ENCODE measurements at regions not wholly inside any gene's neighbourhood (a gene's known extent, or its start where the extent isn't known, plus 50 kb on each side); places are given as distances from the start of the nearest gene placed in this dataset.
"Not testable (repeated sequence)": the region's sequence is repeated elsewhere in the genome, so short reads cannot be mapped to it uniquely, and the experiment has no call there.

- no peaks in the 10 kb centered on the region for H3K4me1 ChIP-seq (ENCODE audit: control insufficient read depth in 2 of 2, insufficient read depth in 2 of 2, low read length in 2 of 2)
- H3K4me3 ChIP-seq (ENCODE audit: low read length in 2 of 2), result no peak overlapping the region
- H3K27me3 ChIP-seq (ENCODE audit: control insufficient read depth in 2 of 2, insufficient read depth in 1 of 2, low read length in 1 of 2), result no peaks in the 10 kb centered on the region
- H3K9me3 ChIP-seq (ENCODE audit: control insufficient read depth in 2 of 2, insufficient read depth in 1 of 2, low read length in 1 of 2), result no peaks in the 10 kb centered on the region
- DNase-seq (ENCODE audit: low read depth in 6 of 9, low spot score in 9 of 9), result peak in 2 of 9 donors; percentile 2 to 5
- 22% methylated on average over 1 of the region's 1 CpG for WGBS
- no peaks in the 10 kb centered on the region for H3K36me3 ChIP-seq (ENCODE audit: control insufficient read depth in 2 of 2, insufficient read depth in 2 of 2, low read length in 1 of 2)
- H3K27ac ChIP-seq (ENCODE audit: low read depth in 1 of 2, low read length in 1 of 2), result no peak overlapping the region
Observed at GRCh38 chr11:42770444-42771065, 541.2 kb upstream of the API5 start.

- 45% methylated on average over 5 of the region's 5 CpGs for WGBS
Observed at GRCh38 chr11:42772886-42773285, 538.9 kb upstream of the API5 start.

GRCh38 chr11:42773729-42774128 is 538.1 kb upstream of the API5 start:
- Histone ChIP-seq H3K27me3 (ENCODE audit: control insufficient read depth in 2 of 2, insufficient read depth in 1 of 2, low read length in 1 of 2) (no peaks in the 10 kb centered on the region), H3K4me1 (ENCODE audit: control insufficient read depth in 2 of 2, insufficient read depth in 2 of 2, low read length in 2 of 2) (no peaks in the 10 kb centered on the region), H3K4me3 (ENCODE audit: low read length in 2 of 2) (no peak overlapping the region), H3K27ac (ENCODE audit: low read depth in 1 of 2, low read length in 1 of 2) (no peak overlapping the region), H3K9me3 (ENCODE audit: control insufficient read depth in 2 of 2, insufficient read depth in 1 of 2, low read length in 1 of 2) (no peaks in the 10 kb centered on the region), H3K36me3 (ENCODE audit: control insufficient read depth in 2 of 2, insufficient read depth in 2 of 2, low read length in 1 of 2) (no peaks in the 10 kb centered on the region)
- 84% methylated on average over 5 of the region's 5 CpGs for WGBS
- DNase-seq (ENCODE audit: low read depth in 6 of 9, low spot score in 9 of 9), result no peak

More at GRCh38 chr11:42772886-42773285, 538.9 kb upstream of the API5 start:
- Histone ChIP-seq H3K4me1 (ENCODE audit: control insufficient read depth in 2 of 2, insufficient read depth in 2 of 2, low read length in 2 of 2) (no peaks in the 10 kb centered on the region), H3K36me3 (ENCODE audit: control insufficient read depth in 2 of 2, insufficient read depth in 2 of 2, low read length in 1 of 2) (no peaks in the 10 kb centered on the region), H3K4me3 (ENCODE audit: low read length in 2 of 2) (no peak overlapping the region), H3K27ac (ENCODE audit: low read depth in 1 of 2, low read length in 1 of 2) (no peak overlapping the region), H3K27me3 (ENCODE audit: control insufficient read depth in 2 of 2, insufficient read depth in 1 of 2, low read length in 1 of 2) (no peaks in the 10 kb centered on the region), H3K9me3 (ENCODE audit: control insufficient read depth in 2 of 2, insufficient read depth in 1 of 2, low read length in 1 of 2) (no peaks in the 10 kb centered on the region)
- DNase-seq (ENCODE audit: low read depth in 6 of 9, low spot score in 9 of 9), result no peak

- WGBS, result 66% methylated on average over 1 of the region's 1 CpG
- no peak for DNase-seq (ENCODE audit: low read depth in 6 of 9, low spot score in 9 of 9)
- Histone ChIP-seq H3K36me3 (ENCODE audit: control insufficient read depth in 2 of 2, insufficient read depth in 2 of 2, low read length in 1 of 2) (no peaks in the 10 kb centered on the region), H3K27ac (ENCODE audit: low read depth in 1 of 2, low read length in 1 of 2) (no peak overlapping the region), H3K9me3 (ENCODE audit: control insufficient read depth in 2 of 2, insufficient read depth in 1 of 2, low read length in 1 of 2) (no peaks in the 10 kb centered on the region), H3K4me1 (ENCODE audit: control insufficient read depth in 2 of 2, insufficient read depth in 2 of 2, low read length in 2 of 2) (no peaks in the 10 kb centered on the region), H3K27me3 (ENCODE audit: control insufficient read depth in 2 of 2, insufficient read depth in 1 of 2, low read length in 1 of 2) (no peaks in the 10 kb centered on the region), H3K4me3 (ENCODE audit: low read length in 2 of 2) (no peak overlapping the region)
Observed at GRCh38 chr11:42774567-42774966, 537.2 kb upstream of the API5 start.

GRCh38 chr11:42777776-42778175 is 534.0 kb upstream of the API5 start:
- no peak overlapping the region for H3K27ac ChIP-seq (ENCODE audit: low read depth in 1 of 2, low read length in 1 of 2)
- DNase-seq (ENCODE audit: low read depth in 6 of 9, low spot score in 9 of 9), result no peak
- WGBS, result 93% methylated on average over 4 of the region's 4 CpGs
- H3K36me3 ChIP-seq (ENCODE audit: control insufficient read depth in 2 of 2, insufficient read depth in 2 of 2, low read length in 1 of 2), result no peaks in the 10 kb centered on the region
- H3K4me1 ChIP-seq (ENCODE audit: control insufficient read depth in 2 of 2, insufficient read depth in 2 of 2, low read length in 2 of 2), result no peaks in the 10 kb centered on the region
- H3K9me3 ChIP-seq (ENCODE audit: control insufficient read depth in 2 of 2, insufficient read depth in 1 of 2, low read length in 1 of 2), result no peaks in the 10 kb centered on the region
- no peak overlapping the region for H3K4me3 ChIP-seq (ENCODE audit: low read length in 2 of 2)
- H3K27me3 ChIP-seq (ENCODE audit: control insufficient read depth in 2 of 2, insufficient read depth in 1 of 2, low read length in 1 of 2), result no peaks in the 10 kb centered on the region

GRCh38 chr11:42778193-42778592 is 533.6 kb upstream of the API5 start:
- WGBS, result 86% methylated on average over 1 of the region's 1 CpG
- no peaks in the 10 kb centered on the region for H3K9me3 ChIP-seq (ENCODE audit: control insufficient read depth in 2 of 2, insufficient read depth in 1 of 2, low read length in 1 of 2)

GRCh38 chr11:42779555-42779954 is 532.2 kb upstream of the API5 start:
- 84% methylated on average over 3 of the region's 3 CpGs for WGBS
- no peaks in the 10 kb centered on the region for H3K4me1 ChIP-seq (ENCODE audit: control insufficient read depth in 2 of 2, insufficient read depth in 2 of 2, low read length in 2 of 2)
- H3K4me3 ChIP-seq (ENCODE audit: low read length in 2 of 2), result no peak overlapping the region
- no peak for DNase-seq (ENCODE audit: low read depth in 6 of 9, low spot score in 9 of 9)
- no peaks in the 10 kb centered on the region for H3K27me3 ChIP-seq (ENCODE audit: control insufficient read depth in 2 of 2, insufficient read depth in 1 of 2, low read length in 1 of 2)
- H3K9me3 ChIP-seq (ENCODE audit: control insufficient read depth in 2 of 2, insufficient read depth in 1 of 2, low read length in 1 of 2), result no peaks in the 10 kb centered on the region
- no peaks in the 10 kb centered on the region for H3K36me3 ChIP-seq (ENCODE audit: control insufficient read depth in 2 of 2, insufficient read depth in 2 of 2, low read length in 1 of 2)
- no peak overlapping the region for H3K27ac ChIP-seq (ENCODE audit: low read depth in 1 of 2, low read length in 1 of 2)

More at GRCh38 chr11:42778193-42778592, 533.6 kb upstream of the API5 start:
- Histone ChIP-seq H3K4me1 (ENCODE audit: control insufficient read depth in 2 of 2, insufficient read depth in 2 of 2, low read length in 2 of 2) (no peaks in the 10 kb centered on the region), H3K27ac (ENCODE audit: low read depth in 1 of 2, low read length in 1 of 2) (no peak overlapping the region), H3K4me3 (ENCODE audit: low read length in 2 of 2) (no peak overlapping the region), H3K36me3 (ENCODE audit: control insufficient read depth in 2 of 2, insufficient read depth in 2 of 2, low read length in 1 of 2) (no peaks in the 10 kb centered on the region), H3K27me3 (ENCODE audit: control insufficient read depth in 2 of 2, insufficient read depth in 1 of 2, low read length in 1 of 2) (no peaks in the 10 kb centered on the region)
- no peak for DNase-seq (ENCODE audit: low read depth in 6 of 9, low spot score in 9 of 9)

GRCh38 chr11:42786981-42787380 is 524.8 kb upstream of the API5 start:
- Histone ChIP-seq H3K27ac (ENCODE audit: low read depth in 1 of 2, low read length in 1 of 2) (no peak overlapping the region), H3K36me3 (ENCODE audit: control insufficient read depth in 2 of 2, insufficient read depth in 2 of 2, low read length in 1 of 2) (no peaks in the 10 kb centered on the region), H3K27me3 (ENCODE audit: control insufficient read depth in 2 of 2, insufficient read depth in 1 of 2, low read length in 1 of 2) (no peaks in the 10 kb centered on the region), H3K4me1 (ENCODE audit: control insufficient read depth in 2 of 2, insufficient read depth in 2 of 2, low read length in 2 of 2) (no peaks in the 10 kb centered on the region), H3K9me3 (ENCODE audit: control insufficient read depth in 2 of 2, insufficient read depth in 1 of 2, low read length in 1 of 2) (no peaks in the 10 kb centered on the region), H3K4me3 (ENCODE audit: low read length in 2 of 2) (no peak overlapping the region)
- WGBS, result 82% methylated on average over 1 of the region's 1 CpG
- no peak for DNase-seq (ENCODE audit: low read depth in 6 of 9, low spot score in 9 of 9)

- not testable (repeated sequence) for H3K4me3 ChIP-seq (ENCODE audit: low read length in 2 of 2); H3K27ac ChIP-seq (ENCODE audit: low read depth in 1 of 2, low read length in 1 of 2); DNase-seq (ENCODE audit: low read depth in 6 of 9, low spot score in 9 of 9); H3K4me1 ChIP-seq (ENCODE audit: control insufficient read depth in 2 of 2, insufficient read depth in 2 of 2, low read length in 2 of 2); H3K36me3 ChIP-seq (ENCODE audit: control insufficient read depth in 2 of 2, insufficient read depth in 2 of 2, low read length in 1 of 2); H3K9me3 ChIP-seq (ENCODE audit: control insufficient read depth in 2 of 2, insufficient read depth in 1 of 2, low read length in 1 of 2); H3K27me3 ChIP-seq (ENCODE audit: control insufficient read depth in 2 of 2, insufficient read depth in 1 of 2, low read length in 1 of 2)
- WGBS, result 100% methylated on average over 2 of the region's 2 CpGs
Observed at GRCh38 chr11:42795483-42795882, 516.3 kb upstream of the API5 start.
